ENCODE measurements at regions not wholly inside any gene's neighbourhood (a gene's known extent, or its start where the extent isn't known, plus 50 kb on each side); places are given as distances from the start of the nearest gene placed in this dataset.

DNA sequence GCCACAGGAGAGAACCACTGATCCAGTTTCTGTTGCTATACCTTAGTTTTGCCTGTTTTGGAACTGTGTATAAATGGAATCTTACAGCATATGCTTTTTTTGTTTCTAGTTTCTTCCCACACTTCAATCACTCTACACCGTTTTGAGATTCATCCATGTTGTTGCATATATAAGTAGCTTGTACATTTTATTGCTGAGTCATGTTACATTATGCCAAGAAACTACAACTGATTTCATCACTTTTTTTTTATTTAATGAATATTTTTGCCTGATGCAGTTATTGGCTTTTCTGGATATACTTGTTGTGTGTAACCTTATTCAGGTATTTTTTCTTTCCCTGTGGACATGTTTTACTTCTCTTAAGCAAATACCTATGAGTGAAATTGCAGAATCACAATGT, 1135.9 kb downstream of the RAPGEF2 start:
- Histone ChIP-seq H3K36me3 (ENCODE audit: insufficient read depth, low read length) (no peaks in the 10 kb centered on the region), H3K4me1 (ENCODE audit: control insufficient read depth, insufficient read depth, low read length, unreplicated experiment) (no peaks in the 10 kb centered on the region), H3K79me2 (ENCODE audit: control insufficient read depth, insufficient read depth, low read length, unreplicated experiment) (no peaks in the 10 kb centered on the region), H3K4me3 (ENCODE audit: low read depth, low read length) (no peak overlapping the region), H2AFZ (ENCODE audit: low read length, unreplicated experiment) (no peak overlapping the region), H3K27me3 (ENCODE audit: insufficient read depth, low read length) (no peaks in the 10 kb centered on the region), H3K27ac (ENCODE audit: low read depth, low read length) (no peak overlapping the region)

DNA sequence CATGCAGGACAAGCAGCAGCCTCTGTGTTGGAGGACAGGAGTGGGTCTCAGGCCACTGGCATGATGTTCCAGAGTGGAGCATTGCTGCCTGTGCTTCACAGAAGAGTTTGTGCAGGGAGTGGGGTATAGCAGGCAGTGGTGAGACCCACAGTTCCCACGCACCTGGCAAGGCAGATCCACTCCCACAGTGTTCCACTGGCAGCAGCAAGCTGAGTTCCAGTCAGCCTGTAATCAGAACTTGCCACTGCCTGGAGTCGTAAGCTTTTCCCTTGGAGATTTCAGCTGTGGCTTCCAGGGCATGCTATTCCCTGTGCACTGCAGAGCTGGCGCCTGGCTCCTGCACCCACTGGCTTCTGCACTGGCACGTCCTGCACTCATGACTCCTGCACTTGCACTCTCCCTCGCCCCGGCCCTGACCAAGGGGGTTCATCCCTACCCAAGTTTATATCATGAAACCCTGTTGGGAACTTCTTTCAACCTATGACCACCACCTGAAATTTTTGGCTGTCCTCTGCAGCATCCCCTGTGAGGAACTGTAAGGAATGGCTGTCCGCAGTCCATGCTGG, 1144.3 kb downstream of the RAPGEF2 start:
- H2AFZ ChIP-seq (ENCODE audit: low read length, unreplicated experiment) = no peak overlapping the region
- H3K79me2 ChIP-seq (ENCODE audit: control insufficient read depth, insufficient read depth, low read length, unreplicated experiment) = no peaks in the 10 kb centered on the region
- H3K27ac ChIP-seq (ENCODE audit: low read depth, low read length) = no peak overlapping the region
- no peaks in the 10 kb centered on the region for H3K36me3 ChIP-seq (ENCODE audit: insufficient read depth, low read length)
- no peaks in the 10 kb centered on the region for H3K27me3 ChIP-seq (ENCODE audit: insufficient read depth, low read length)
- no peaks in the 10 kb centered on the region for H3K4me1 ChIP-seq (ENCODE audit: control insufficient read depth, insufficient read depth, low read length, unreplicated experiment)
- no peak overlapping the region for H3K4me3 ChIP-seq (ENCODE audit: low read depth, low read length)

DNA sequence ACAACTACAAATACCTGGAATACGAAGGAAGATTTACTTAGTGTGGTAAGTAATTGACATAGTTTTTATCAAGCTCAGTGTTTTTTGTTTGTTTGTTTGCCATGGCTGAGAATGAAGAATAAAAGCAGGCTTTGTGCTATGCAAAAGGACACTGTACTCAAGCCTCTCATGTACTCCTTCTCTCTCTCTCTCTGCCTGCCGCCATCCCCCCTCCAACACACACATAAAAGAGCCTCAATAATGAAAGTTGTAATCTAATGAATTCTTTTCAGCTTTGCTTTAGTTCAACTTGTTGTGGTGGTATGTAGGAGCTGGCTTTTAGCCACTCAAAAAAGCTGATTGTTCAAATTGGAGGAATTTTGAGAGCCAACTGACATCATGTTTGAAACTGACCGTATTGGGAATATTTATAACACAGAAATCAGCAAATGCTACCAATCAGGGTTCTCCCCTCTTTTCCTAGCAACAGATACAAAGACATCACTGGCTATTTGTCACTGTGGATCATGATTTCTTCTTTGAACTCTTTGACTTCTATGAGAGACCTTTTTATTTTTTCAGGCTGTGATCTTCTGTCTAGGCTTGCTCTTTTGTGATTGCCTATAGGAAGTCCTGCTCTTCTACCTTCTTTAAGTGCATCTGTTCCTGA, 1148.8 kb downstream of the RAPGEF2 start:
- Histone ChIP-seq H3K79me2 (ENCODE audit: control insufficient read depth, insufficient read depth, low read length, unreplicated experiment) (no peaks in the 10 kb centered on the region), H2AFZ (ENCODE audit: low read length, unreplicated experiment) (no peak overlapping the region), H3K4me3 (ENCODE audit: low read depth, low read length) (no peak overlapping the region), H3K4me1 (ENCODE audit: control insufficient read depth, insufficient read depth, low read length, unreplicated experiment) (no peaks in the 10 kb centered on the region), H3K27me3 (ENCODE audit: insufficient read depth, low read length) (no peaks in the 10 kb centered on the region), H3K27ac (ENCODE audit: low read depth, low read length) (no peak overlapping the region), H3K36me3 (ENCODE audit: insufficient read depth, low read length) (no peaks in the 10 kb centered on the region)

GRCh38 chr4:160257318-160257717, 1154.4 kb downstream of the RAPGEF2 start:
- no peaks in the 10 kb centered on the region for H3K27me3 ChIP-seq (ENCODE audit: insufficient read depth, low read length)
- H2AFZ ChIP-seq (ENCODE audit: low read length, unreplicated experiment) = no peak overlapping the region

GRCh38 chr4:160265014-160265413, 1162.1 kb downstream of the RAPGEF2 start:
- H3K4me1 ChIP-seq (ENCODE audit: control insufficient read depth, insufficient read depth, low read length, unreplicated experiment) = no peaks in the 10 kb centered on the region
- H3K4me3 ChIP-seq (ENCODE audit: low read depth, low read length) = no peak overlapping the region
- H2AFZ ChIP-seq (ENCODE audit: low read length, unreplicated experiment) = no peak overlapping the region
- no peaks in the 10 kb centered on the region for H3K27me3 ChIP-seq (ENCODE audit: insufficient read depth, low read length)
- no peak overlapping the region for H3K27ac ChIP-seq (ENCODE audit: low read depth, low read length)
- no peaks in the 10 kb centered on the region for H3K36me3 ChIP-seq (ENCODE audit: insufficient read depth, low read length)
- H3K79me2 ChIP-seq (ENCODE audit: control insufficient read depth, insufficient read depth, low read length, unreplicated experiment) = no peaks in the 10 kb centered on the region

More at GRCh38 chr4:160257318-160257717, 1154.4 kb downstream of the RAPGEF2 start:
- H3K4me3 ChIP-seq (ENCODE audit: low read depth, low read length) = no peak overlapping the region
- no peaks in the 10 kb centered on the region for H3K79me2 ChIP-seq (ENCODE audit: control insufficient read depth, insufficient read depth, low read length, unreplicated experiment)
- no peaks in the 10 kb centered on the region for H3K4me1 ChIP-seq (ENCODE audit: control insufficient read depth, insufficient read depth, low read length, unreplicated experiment)
- H3K36me3 ChIP-seq (ENCODE audit: insufficient read depth, low read length) = no peaks in the 10 kb centered on the region
- no peak overlapping the region for H3K27ac ChIP-seq (ENCODE audit: low read depth, low read length)

DNA sequence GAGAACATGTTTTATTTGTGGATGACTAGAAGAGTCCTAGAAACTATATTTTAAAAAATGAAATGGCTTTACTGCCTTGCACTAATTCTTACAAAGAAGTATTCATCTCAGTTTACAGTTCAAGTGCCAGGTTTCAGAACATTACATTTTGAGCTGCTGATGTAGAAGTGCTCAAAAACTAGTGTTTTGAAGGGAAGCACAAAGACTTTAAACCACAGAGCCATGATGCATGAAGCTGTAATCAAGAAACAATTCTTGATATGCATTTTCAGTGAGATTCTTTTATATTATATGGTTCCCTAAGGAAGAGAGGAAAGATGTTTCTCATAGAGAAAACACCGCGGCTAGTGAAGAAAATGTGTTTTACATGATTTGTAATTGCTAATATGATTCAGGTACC, 1163.0 kb downstream of the RAPGEF2 start:
- no peak overlapping the region for H2AFZ ChIP-seq (ENCODE audit: low read length, unreplicated experiment)
- H3K36me3 ChIP-seq (ENCODE audit: insufficient read depth, low read length) = no peaks in the 10 kb centered on the region
- no peaks in the 10 kb centered on the region for H3K79me2 ChIP-seq (ENCODE audit: control insufficient read depth, insufficient read depth, low read length, unreplicated experiment)
- H3K27ac ChIP-seq (ENCODE audit: low read depth, low read length) = no peak overlapping the region
- H3K4me3 ChIP-seq (ENCODE audit: low read depth, low read length) = no peak overlapping the region
- H3K27me3 ChIP-seq (ENCODE audit: insufficient read depth, low read length) = no peaks in the 10 kb centered on the region
- no peaks in the 10 kb centered on the region for H3K4me1 ChIP-seq (ENCODE audit: control insufficient read depth, insufficient read depth, low read length, unreplicated experiment)

DNA sequence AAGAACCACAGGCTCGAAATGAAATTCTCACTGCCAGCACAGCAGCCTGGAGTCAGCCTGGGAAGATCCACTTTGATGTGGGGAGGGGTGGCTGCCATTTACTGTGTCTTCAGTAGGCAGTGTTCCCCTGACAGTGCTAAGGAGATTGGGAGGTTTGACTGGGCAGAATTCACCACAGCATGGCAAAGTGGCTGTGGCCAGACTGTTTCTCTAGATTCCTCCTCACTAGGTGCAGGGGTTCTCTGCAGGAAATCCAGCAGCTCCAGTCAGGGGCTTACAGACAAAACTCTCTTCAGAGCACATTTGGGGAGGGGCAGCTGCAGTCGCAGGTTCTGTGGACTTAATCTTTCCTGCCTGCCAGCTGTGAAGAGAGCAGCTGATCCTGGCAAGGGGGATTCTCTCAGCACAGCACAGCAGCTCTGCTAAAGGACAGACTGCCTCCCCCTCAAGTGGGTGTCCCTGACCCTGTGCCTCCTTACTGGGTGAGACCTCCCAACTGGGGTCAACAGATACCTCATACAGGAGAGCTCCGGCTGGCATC, 1174.0 kb downstream of the RAPGEF2 start:
- no peak overlapping the region for H2AFZ ChIP-seq (ENCODE audit: low read length, unreplicated experiment)

DNA sequence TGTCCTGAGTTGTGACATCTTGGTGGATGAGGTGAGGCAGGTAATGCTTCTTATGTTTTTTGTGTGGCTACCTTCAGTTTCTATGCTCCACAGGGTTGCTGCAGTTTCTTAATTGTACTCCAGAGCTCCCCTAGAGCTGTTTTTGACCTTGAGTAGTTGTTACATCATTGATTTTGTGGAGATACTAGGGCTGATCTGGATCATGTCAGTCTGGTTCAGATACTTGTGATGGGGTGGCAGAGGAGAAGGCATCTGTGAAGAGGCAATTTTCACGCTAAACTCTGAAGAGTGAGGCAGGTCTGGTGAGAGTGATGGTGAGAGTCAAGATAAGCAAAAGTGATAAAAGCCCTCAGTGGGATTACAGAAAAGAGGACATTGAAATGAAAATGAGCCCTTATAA, 1180.2 kb downstream of the RAPGEF2 start:
- Histone ChIP-seq H3K27ac (ENCODE audit: low read depth, low read length) (no peak overlapping the region), H3K79me2 (ENCODE audit: control insufficient read depth, insufficient read depth, low read length, unreplicated experiment) (no peaks in the 10 kb centered on the region)

More for the DNA sequence above, 1174.0 kb downstream of the RAPGEF2 start:
- Histone ChIP-seq H3K79me2 (ENCODE audit: control insufficient read depth, insufficient read depth, low read length, unreplicated experiment) (no peaks in the 10 kb centered on the region), H3K27me3 (ENCODE audit: insufficient read depth, low read length) (no peaks in the 10 kb centered on the region), H3K4me3 (ENCODE audit: low read depth, low read length) (no peak overlapping the region), H3K36me3 (ENCODE audit: insufficient read depth, low read length) (no peaks in the 10 kb centered on the region), H3K27ac (ENCODE audit: low read depth, low read length) (no peak overlapping the region), H3K4me1 (ENCODE audit: control insufficient read depth, insufficient read depth, low read length, unreplicated experiment) (no peaks in the 10 kb centered on the region)

GRCh38 chr4:160284516-160284915, 1181.6 kb downstream of the RAPGEF2 start:
- Histone ChIP-seq H3K27ac (ENCODE audit: low read depth, low read length) (no peak overlapping the region), H3K36me3 (ENCODE audit: insufficient read depth, low read length) (no peaks in the 10 kb centered on the region), H3K4me1 (ENCODE audit: control insufficient read depth, insufficient read depth, low read length, unreplicated experiment) (no peaks in the 10 kb centered on the region), H2AFZ (ENCODE audit: low read length, unreplicated experiment) (no peak overlapping the region), H3K79me2 (ENCODE audit: control insufficient read depth, insufficient read depth, low read length, unreplicated experiment) (no peaks in the 10 kb centered on the region), H3K27me3 (ENCODE audit: insufficient read depth, low read length) (no peaks in the 10 kb centered on the region), H3K4me3 (ENCODE audit: low read depth, low read length) (no peak overlapping the region)

More for the DNA sequence above, 1180.2 kb downstream of the RAPGEF2 start:
- Histone ChIP-seq H3K4me1 (ENCODE audit: control insufficient read depth, insufficient read depth, low read length, unreplicated experiment) (no peaks in the 10 kb centered on the region), H3K27me3 (ENCODE audit: insufficient read depth, low read length) (no peaks in the 10 kb centered on the region), H3K4me3 (ENCODE audit: low read depth, low read length) (no peak overlapping the region), H3K36me3 (ENCODE audit: insufficient read depth, low read length) (no peaks in the 10 kb centered on the region), H2AFZ (ENCODE audit: low read length, unreplicated experiment) (no peak overlapping the region)

GRCh38 chr4:160286051-160286450, 1183.2 kb downstream of the RAPGEF2 start:
- no peaks in the 10 kb centered on the region for H3K79me2 ChIP-seq (ENCODE audit: control insufficient read depth, insufficient read depth, low read length, unreplicated experiment)
- H2AFZ ChIP-seq (ENCODE audit: low read length, unreplicated experiment) = no peak overlapping the region
- H3K27me3 ChIP-seq (ENCODE audit: insufficient read depth, low read length) = no peaks in the 10 kb centered on the region
- no peak overlapping the region for H3K4me3 ChIP-seq (ENCODE audit: low read depth, low read length)
- no peaks in the 10 kb centered on the region for H3K4me1 ChIP-seq (ENCODE audit: control insufficient read depth, insufficient read depth, low read length, unreplicated experiment)
- no peaks in the 10 kb centered on the region for H3K36me3 ChIP-seq (ENCODE audit: insufficient read depth, low read length)
- no peak overlapping the region for H3K27ac ChIP-seq (ENCODE audit: low read depth, low read length)

DNA sequence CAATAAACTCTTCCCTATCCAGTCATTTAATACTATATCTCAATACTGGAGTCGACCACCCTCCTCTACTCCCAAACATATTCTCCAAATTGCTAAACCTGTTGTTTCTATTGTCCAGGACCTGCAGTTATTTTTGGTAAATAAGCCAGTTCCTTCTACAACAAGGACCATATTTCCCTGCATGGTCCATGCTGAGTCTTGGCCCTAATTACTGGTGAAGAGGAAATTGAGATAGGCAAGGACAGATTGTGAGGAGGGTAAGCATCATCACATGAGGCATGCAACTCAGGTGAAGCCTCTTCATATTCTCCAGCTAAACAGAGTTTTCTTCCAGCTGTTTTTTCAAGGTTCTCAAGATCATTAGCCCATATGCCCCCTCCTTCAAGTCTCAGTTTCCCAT, 1193.6 kb downstream of the RAPGEF2 start:
- H3K4me3 ChIP-seq (ENCODE audit: low read depth, low read length) = no peak overlapping the region
- no peaks in the 10 kb centered on the region for H3K36me3 ChIP-seq (ENCODE audit: insufficient read depth, low read length)
- H3K27me3 ChIP-seq (ENCODE audit: insufficient read depth, low read length) = no peaks in the 10 kb centered on the region
- no peak overlapping the region for H3K27ac ChIP-seq (ENCODE audit: low read depth, low read length)
- H2AFZ ChIP-seq (ENCODE audit: low read length, unreplicated experiment) = no peak overlapping the region
- no peaks in the 10 kb centered on the region for H3K79me2 ChIP-seq (ENCODE audit: control insufficient read depth, insufficient read depth, low read length, unreplicated experiment)
- H3K4me1 ChIP-seq (ENCODE audit: control insufficient read depth, insufficient read depth, low read length, unreplicated experiment) = no peaks in the 10 kb centered on the region

Data from ACC112 (cell line).